ENCODE measurements at regions not wholly inside any gene's neighbourhood (a gene's known extent, or its start where the extent isn't known, plus 50 kb on each side); places are given as distances from the start of the nearest gene placed in this dataset.

GRCh38 chr7:112882991-112883390 is 92.8 kb upstream of the TMEM168 start:
- no peak for DNase-seq (ENCODE audit: low read depth, low spot score)

- no peak for DNase-seq (ENCODE audit: low read depth, low spot score)
Measured at GRCh38 chr7:112882511-112882910, 92.3 kb upstream of the TMEM168 start.

- no peak for DNase-seq (ENCODE audit: low read depth, low spot score)
Measured at GRCh38 chr7:112882022-112882421, 91.8 kb upstream of the TMEM168 start.

GRCh38 chr7:112880818-112881418 is 90.7 kb upstream of the TMEM168 start:
- DNase-seq (ENCODE audit: low read depth, low spot score), result no peak

GRCh38 chr7:112877691-112878460 is 87.7 kb upstream of the TMEM168 start:
- DNase-seq (ENCODE audit: low read depth, low spot score), result no peak

- no peak for DNase-seq (ENCODE audit: low read depth, low spot score)
Measured at GRCh38 chr7:112876877-112877276, 86.7 kb upstream of the TMEM168 start.

- DNase-seq (ENCODE audit: low read depth, low spot score), result no peak
Measured at GRCh38 chr7:112874909-112875308, 84.7 kb upstream of the TMEM168 start.

GRCh38 chr7:112873831-112874553 is 83.8 kb upstream of the TMEM168 start:
- no peak for DNase-seq (ENCODE audit: low read depth, low spot score)

GRCh38 chr7:112869111-112869774 is 79.0 kb upstream of the TMEM168 start:
- DNase-seq (ENCODE audit: low read depth, low spot score), result peak; percentile 11

- no peak for DNase-seq (ENCODE audit: low read depth, low spot score)
Measured at GRCh38 chr7:112868609-112869008, 78.4 kb upstream of the TMEM168 start.

GRCh38 chr7:112866424-112866823 is 76.2 kb upstream of the TMEM168 start:
- DNase-seq (ENCODE audit: low read depth, low spot score), result no peak

GRCh38 chr7:112864380-112864779 is 74.2 kb upstream of the TMEM168 start:
- no peak for DNase-seq (ENCODE audit: low read depth, low spot score)

- DNase-seq (ENCODE audit: low read depth, low spot score), result no peak
Measured at GRCh38 chr7:112858838-112859237, 68.6 kb upstream of the TMEM168 start.

GRCh38 chr7:112855227-112855626 is 65.0 kb upstream of the TMEM168 start:
- DNase-seq (ENCODE audit: low read depth, low spot score), result no peak

GRCh38 chr7:112854169-112854568 is 64.0 kb upstream of the TMEM168 start:
- no peak for DNase-seq (ENCODE audit: low read depth, low spot score)

- DNase-seq (ENCODE audit: low read depth, low spot score), result no peak
Measured at GRCh38 chr7:112853422-112853821, 63.2 kb upstream of the TMEM168 start.

GRCh38 chr7:112843151-112843550 is 53.0 kb upstream of the TMEM168 start:
- no peak for DNase-seq (ENCODE audit: low read depth, low spot score)

Data from activated CD4-positive, CD25-positive, alpha-beta regulatory T cell treated with anti-CD3 and anti-CD28 coated beads, Interleukin-2, amount 50 U/mL, for 16 hours (primary cell).